GM21737 (cell line): ENCODE measurements at regions not wholly inside any gene's neighbourhood (a gene's known extent, or its start where the extent isn't known, plus 50 kb on each side); places are given as distances from the start of the nearest gene placed in this dataset.
"Not testable (repeated sequence)": the region's sequence is repeated elsewhere in the genome, so short reads cannot be mapped to it uniquely, and the experiment has no call there.

ENCODE experiments used
- ATAC-seq: cut with Tn5 transposase; IDR thresholded peaks from one replicate; pipeline ENCODE4 v1.9.1; 2021; ENCODE audit warnings: mild to moderate bottlenecking, moderate library complexity; ENCODE audit not compliant: unreplicated experiment

GRCh38 chr9:115766370-115766955 is 387.1 kb upstream of the PAPPA start:
- no peak for ATAC-seq

DNA sequence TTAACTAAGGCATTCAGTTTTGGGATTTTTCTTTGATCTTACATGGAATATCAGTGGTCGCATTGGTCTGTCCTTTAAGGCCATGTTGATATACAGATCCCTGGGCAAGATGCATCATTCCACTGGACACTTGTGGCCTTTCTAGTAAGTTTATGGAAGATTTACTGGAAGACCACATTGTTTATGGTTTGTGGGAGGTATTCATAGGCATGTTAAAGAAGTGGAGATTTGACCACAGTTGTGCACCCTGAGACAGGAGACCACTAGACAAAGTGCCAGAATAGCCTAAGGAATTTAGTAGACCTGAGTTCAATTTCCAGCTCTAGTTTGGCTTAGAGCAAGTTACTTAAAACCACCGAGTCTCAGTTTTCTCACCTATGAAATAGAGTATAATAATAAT is 383.1 kb upstream of the PAPPA start:
- ATAC-seq, result no peak

- no peak for ATAC-seq
Observed at GRCh38 chr9:115775659-115776058, 377.9 kb upstream of the PAPPA start.

GRCh38 chr9:115777610-115778009 is 376.0 kb upstream of the PAPPA start:
- no peak for ATAC-seq

GRCh38 chr9:115781070-115781736 is 372.4 kb upstream of the PAPPA start:
- no peak for ATAC-seq

DNA sequence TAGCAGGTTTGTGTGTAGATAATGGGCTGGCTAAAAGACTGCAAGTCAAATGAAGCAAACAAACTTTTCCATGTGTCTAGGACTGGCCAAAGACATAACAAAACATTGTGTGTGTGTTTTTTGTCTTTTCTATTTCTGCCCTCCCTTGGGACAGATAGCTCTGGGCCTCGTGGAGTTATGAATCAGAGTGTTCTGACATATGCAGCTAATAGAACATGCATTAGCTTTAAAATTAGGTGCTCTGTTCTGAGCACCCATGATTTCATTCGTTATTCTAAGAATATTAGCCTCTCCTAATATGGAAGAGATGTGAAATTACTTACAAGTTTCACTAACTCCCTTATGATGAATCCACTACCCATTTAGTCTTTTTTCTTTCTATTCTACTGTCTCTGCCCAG is 367.3 kb upstream of the PAPPA start:
- no peak for ATAC-seq

GRCh38 chr9:115790520-115790919 is 363.1 kb upstream of the PAPPA start:
- ATAC-seq, result no peak

GRCh38 chr9:115794921-115795475 is 358.6 kb upstream of the PAPPA start:
- no peak for ATAC-seq

DNA sequence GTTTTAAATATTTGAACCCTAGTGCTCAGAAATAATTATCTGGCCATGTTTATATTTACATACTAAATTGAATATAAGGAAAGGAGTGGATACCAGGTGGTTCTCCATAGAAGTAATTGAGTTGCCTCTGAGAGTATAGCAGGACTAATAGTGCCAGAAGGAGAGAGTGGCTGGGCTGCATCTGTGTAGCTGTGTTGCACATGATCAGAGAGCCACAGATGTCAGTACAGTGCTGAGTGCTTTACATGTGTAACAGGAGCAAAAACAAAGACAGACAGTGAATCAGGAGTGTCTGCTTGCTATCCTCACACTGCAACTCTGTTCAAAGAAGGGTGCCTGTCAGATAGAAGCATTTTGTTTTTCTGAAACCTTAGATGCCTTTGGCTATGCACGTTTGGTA is 353.9 kb upstream of the PAPPA start:
- ATAC-seq, result no peak

GRCh38 chr9:115804206-115804605 is 349.4 kb upstream of the PAPPA start:
- no peak for ATAC-seq

- no peak for ATAC-seq
Observed at GRCh38 chr9:115808108-115808507, 345.5 kb upstream of the PAPPA start.

DNA sequence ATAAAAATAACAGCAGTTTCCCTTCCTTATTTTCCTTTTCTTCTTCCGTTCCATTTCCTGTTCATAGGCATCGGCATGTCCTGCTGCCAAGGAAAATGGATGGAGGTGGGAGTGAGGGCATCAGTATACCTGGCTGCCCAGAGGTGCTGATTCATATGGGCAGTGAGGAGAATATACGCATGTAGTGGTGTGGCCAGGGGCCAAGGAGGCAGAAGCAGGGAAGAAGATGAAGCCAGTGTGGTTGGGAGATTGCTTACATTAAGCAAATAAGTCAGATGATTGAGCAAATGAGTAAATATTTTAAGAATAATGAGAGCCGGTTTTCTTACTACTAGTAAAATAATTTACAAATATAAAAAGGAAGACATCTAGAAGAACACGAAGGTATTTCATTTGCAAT is 344.9 kb upstream of the PAPPA start:
- no peak for ATAC-seq

GRCh38 chr9:115810166-115810565 is 343.4 kb upstream of the PAPPA start:
- no peak for ATAC-seq

DNA sequence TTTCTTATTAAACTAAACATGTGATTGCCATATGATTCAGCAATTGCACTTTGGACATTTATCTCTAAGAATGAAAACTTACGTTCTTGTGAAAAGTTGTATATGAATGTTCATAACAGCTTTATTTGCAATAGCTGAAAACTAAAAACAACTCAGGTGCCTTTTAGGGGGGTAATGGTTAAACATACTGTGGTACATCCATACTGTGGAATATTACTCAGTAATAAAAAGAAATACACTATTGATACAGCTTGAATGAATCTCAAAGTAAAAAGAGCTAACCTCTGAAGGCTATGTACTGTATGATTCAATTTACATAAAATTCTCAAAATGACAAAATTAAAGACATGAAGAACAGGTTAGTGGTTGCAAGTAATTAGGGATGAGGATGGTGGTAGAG is 339.5 kb upstream of the PAPPA start:
- no peak for ATAC-seq

DNA sequence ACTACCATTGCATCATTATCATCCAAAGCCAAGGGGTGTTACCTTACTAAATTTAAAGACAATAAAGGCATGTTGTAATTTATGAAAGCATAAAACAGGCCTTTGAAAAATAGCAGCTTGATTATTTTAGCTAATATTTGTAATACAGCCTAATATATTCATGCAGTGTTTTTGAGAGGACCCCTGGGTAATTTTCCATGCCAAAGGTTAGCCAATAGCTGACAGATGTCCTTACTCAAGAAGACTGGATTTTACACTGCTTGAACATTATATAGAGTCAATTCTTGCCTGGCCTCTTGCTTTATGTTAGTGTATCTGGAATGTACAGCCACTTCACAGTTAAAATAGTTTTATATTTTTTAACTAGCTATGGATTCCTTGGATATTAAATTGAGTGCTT is 337.8 kb upstream of the PAPPA start:
- no peak for ATAC-seq

DNA sequence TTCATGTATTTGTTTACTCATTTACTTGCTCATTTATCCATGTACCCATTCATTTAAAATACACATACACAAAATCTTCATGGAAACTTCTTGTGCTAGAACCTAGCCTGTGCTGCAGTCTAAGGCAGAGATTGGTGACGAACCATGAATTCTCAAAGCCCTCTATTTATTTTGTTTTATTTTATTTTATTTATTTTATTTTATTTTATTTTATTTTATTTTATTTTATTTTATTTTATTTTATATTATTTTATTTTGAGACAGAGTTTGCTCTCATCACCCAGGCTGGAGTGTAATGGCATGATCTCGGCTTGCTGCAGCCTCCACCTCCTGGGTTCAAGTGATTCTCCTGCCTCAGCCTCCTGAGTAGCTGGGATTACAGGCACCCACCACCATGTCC is 334.9 kb upstream of the PAPPA start:
- ATAC-seq, result not testable (repeated sequence)

GRCh38 chr9:115832031-115832430 is 321.6 kb upstream of the PAPPA start:
- ATAC-seq, result no peak

DNA sequence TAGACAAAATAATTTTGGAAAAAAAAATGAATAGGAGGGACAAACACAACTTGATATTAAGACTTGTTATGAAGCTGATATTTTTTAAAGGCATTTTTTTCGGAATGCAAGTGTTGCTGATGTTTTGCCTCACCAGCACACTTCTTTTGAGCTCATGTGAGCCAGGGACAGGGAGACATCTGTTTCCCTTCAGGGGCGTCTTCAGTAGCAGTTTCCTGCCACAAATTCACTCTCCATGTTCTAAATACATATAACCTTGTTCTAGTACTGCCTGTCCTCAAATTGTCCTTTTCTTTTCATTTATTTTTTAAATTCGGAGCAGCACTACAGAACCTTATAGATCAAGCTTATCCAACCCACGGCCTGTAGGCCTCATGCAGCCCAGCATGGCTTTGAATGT is 316.0 kb upstream of the PAPPA start:
- ATAC-seq, result no peak

- ATAC-seq, result no peak
Observed at GRCh38 chr9:115838417-115838816, 315.2 kb upstream of the PAPPA start.

GRCh38 chr9:115844433-115844832 is 309.2 kb upstream of the PAPPA start:
- not testable (repeated sequence) for ATAC-seq

DNA sequence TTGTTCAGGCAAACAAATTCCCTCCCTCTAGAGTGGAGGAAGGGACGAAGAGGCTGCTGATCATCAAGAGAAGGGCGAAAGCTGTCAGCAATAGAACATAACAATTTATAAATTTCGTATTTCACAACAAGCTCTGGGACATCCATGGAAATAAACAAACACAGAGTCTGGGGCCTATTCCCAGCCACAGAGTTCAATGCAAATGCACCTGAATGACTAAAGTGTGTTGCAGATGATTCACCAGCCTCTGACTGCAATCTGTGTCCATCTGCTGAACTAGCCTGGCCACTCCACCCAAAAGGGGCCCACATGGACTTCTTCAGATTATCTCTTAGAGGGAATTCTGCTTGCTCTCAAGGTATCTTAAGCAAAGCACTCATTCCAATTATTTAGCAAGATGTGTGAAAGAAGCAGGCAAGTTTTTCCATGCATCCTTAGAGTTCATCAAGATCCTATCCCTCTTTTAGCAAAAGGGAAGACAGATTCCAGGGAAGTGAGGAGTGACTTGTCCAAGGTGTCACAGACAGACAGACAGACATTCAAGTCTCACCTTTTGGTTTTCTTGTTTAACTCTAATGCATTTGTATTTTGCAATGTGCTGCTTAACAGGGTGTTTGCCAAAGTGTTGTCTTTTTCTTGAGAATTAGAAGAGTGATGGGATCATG is 307.8 kb upstream of the PAPPA start:
- no peak for ATAC-seq

GRCh38 chr9:115847216-115847615 is 306.4 kb upstream of the PAPPA start:
- ATAC-seq, result no peak
